ENCODE measurements at regions not wholly inside any gene's neighbourhood (a gene's known extent, or its start where the extent isn't known, plus 50 kb on each side); places are given as distances from the start of the nearest gene placed in this dataset.
"Not testable (repeated sequence)": the region's sequence is repeated elsewhere in the genome, so short reads cannot be mapped to it uniquely, and the experiment has no call there.

- DNase-seq = no peak
Measured at GRCh38 chr6:77173472-77174074, 289.7 kb downstream of the HTR1B start.

GRCh38 chr6:77172578-77172977, 290.7 kb downstream of the HTR1B start:
- no peak for DNase-seq

GRCh38 chr6:77159730-77160129, 303.6 kb downstream of the HTR1B start:
- DNase-seq = no peak

- no peak for DNase-seq
Measured at GRCh38 chr6:77151241-77151640, 312.1 kb downstream of the HTR1B start.

- DNase-seq = no peak
Measured at GRCh38 chr6:77150736-77151135, 312.6 kb downstream of the HTR1B start.

GRCh38 chr6:77145244-77145643, 318.0 kb downstream of the HTR1B start:
- DNase-seq = no peak

GRCh38 chr6:77143659-77144447, 319.4 kb downstream of the HTR1B start:
- DNase-seq = no peak

GRCh38 chr6:77136086-77136485, 327.2 kb downstream of the HTR1B start:
- DNase-seq = no peak

- DNase-seq = no peak
Measured at GRCh38 chr6:77133031-77133430, 330.3 kb downstream of the HTR1B start.

GRCh38 chr6:77131426-77131825, 331.9 kb downstream of the HTR1B start:
- DNase-seq = no peak

GRCh38 chr6:77124604-77125003, 338.7 kb downstream of the HTR1B start:
- DNase-seq = no peak

GRCh38 chr6:77123527-77123926, 339.8 kb downstream of the HTR1B start:
- DNase-seq = no peak

GRCh38 chr6:77106992-77107391, 356.3 kb downstream of the HTR1B start:
- DNase-seq = no peak

GRCh38 chr6:77105091-77105490, 358.2 kb downstream of the HTR1B start:
- no peak for DNase-seq

- DNase-seq = no peak
Measured at GRCh38 chr6:77097940-77098339, 365.4 kb downstream of the HTR1B start.

GRCh38 chr6:77095936-77096627, 367.2 kb downstream of the HTR1B start:
- no peak for DNase-seq

GRCh38 chr6:77094821-77095220, 368.5 kb downstream of the HTR1B start:
- DNase-seq = no peak

GRCh38 chr6:77092971-77093370, 370.3 kb downstream of the HTR1B start:
- DNase-seq = no peak

GRCh38 chr6:77089776-77090175, 373.5 kb downstream of the HTR1B start:
- no peak for DNase-seq

GRCh38 chr6:77087794-77088318, 375.4 kb downstream of the HTR1B start:
- not testable (repeated sequence) for DNase-seq

- no peak for DNase-seq
Measured at GRCh38 chr6:77074037-77074713, 389.1 kb downstream of the HTR1B start.

- DNase-seq = no peak
Measured at GRCh38 chr6:77073410-77073760, 389.9 kb downstream of the HTR1B start.
